OCI-LY3 (cell line): ENCODE measurements at regions not wholly inside any gene's neighbourhood (a gene's known extent, or its start where the extent isn't known, plus 50 kb on each side); places are given as distances from the start of the nearest gene placed in this dataset.

Experiments
- H2AFZ ChIP-seq: fragments of 200-600, 300-600 bp; shearing (Covaris generic); 2 replicates; pipeline ENCODE4 v1.6.0; 2014; ENCODE audit warnings: antibody characterized with exemption, low read depth, low read length
- H3K27ac ChIP-seq: fragments of 200-600, 300-600 bp; sonication (generic); 2 replicates; pipeline ENCODE4 v1.5.1; 2014; ENCODE audit warnings: mild to moderate bottlenecking, low read length, moderate library complexity, mixed read lengths
- H3K27me3 ChIP-seq: fragments of 200-600, 300-600 bp; sonication (generic); 2 replicates; pipeline ENCODE4 v1.6.1; 2014; ENCODE audit warnings: low read depth, low read length, mixed read lengths
- H3K36me3 ChIP-seq: fragments of 200-600, 300-600 bp; sonication (generic); replicated peaks from 2 replicates; pipeline ENCODE3; 2014; ENCODE audit warnings: low read depth, low read length, mixed read lengths
- H3K4me1 ChIP-seq: fragments of 300-600, 200-600 bp; sonication (generic); 2 replicates; pipeline ENCODE4 v1.6.1; 2014; ENCODE audit warnings: low read length, mixed read lengths
- H3K4me2 ChIP-seq: fragments of 200-600, 300-600 bp; sonication (generic); 2 replicates; pipeline ENCODE4 v1.6.1; 2014; ENCODE audit warnings: low read length, mixed read lengths
- H3K4me3 ChIP-seq: fragments of 300-600, 200-600 bp; sonication (generic); 2 replicates; pipeline ENCODE4 v1.5.1; 2014; ENCODE audit warnings: antibody characterized with exemption, mild to moderate bottlenecking, low read length, moderate library complexity
- H3K79me2 ChIP-seq: fragments of 300-600, 200-600 bp; shearing (Covaris generic); 2 replicates; pipeline ENCODE4 v1.6.1; 2014; ENCODE audit warnings: mild to moderate bottlenecking, low read length, mixed read lengths
- H3K9ac ChIP-seq: fragments of 300-600, 200-600 bp; shearing (Covaris generic); 2 replicates; pipeline ENCODE4 v1.6.0; 2014; ENCODE audit warnings: mild to moderate bottlenecking, low read length, moderate library complexity
- H3K9me3 ChIP-seq: fragments of 200-600, 300-600 bp; shearing (Covaris generic); 2 replicates; pipeline ENCODE4 v1.6.1; 2014; ENCODE audit warnings: low read length, mixed read lengths; ENCODE audit not compliant: insufficient read depth
- H4K20me1 ChIP-seq: fragments of 200-600, 300-600 bp; sonication (generic); 2 replicates; pipeline ENCODE4 v1.6.1; 2016; ENCODE audit warnings: low read length, mixed read lengths; ENCODE audit not compliant: insufficient read depth
- EZH2phosphoT487 ChIP-seq: fragments of 200-600 bp; shearing (Covaris generic); IDR thresholded peaks from 2 replicates; pipeline ENCODE4 v1.6.1; 2018; ENCODE audit warnings: antibody characterized with exemption, mixed run types, low read depth
- TF ChIP-seq, protein P1 (sequence below): fragments of 200-600, 300-600 bp; sonication (generic); IDR thresholded peaks from 2 replicates; pipeline ENCODE4 v1.5.1; 2014; ENCODE audit warnings: antibody characterized with exemption, low read length, low read depth

DNA sequence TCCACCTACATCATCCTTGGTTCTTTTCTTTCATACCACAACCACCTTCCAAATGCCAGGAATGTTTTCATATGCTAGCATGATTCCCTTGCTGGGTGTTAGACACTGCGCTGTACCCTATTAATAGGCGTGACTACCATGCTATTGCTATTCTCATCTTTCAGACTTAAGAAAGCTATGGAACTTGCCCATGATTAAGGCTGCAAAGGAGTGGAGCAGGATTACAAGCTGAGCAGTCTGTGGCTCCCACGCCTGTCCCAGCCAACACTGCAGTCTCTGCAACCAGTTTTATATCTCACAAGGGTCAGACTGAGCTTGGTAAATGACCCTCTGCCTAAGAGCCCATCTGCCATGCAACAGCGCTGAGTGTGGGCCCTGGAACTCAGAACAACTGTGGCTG is 285.7 kb upstream of the POU3F3 start:
- Histone ChIP-seq H3K9ac (no peak overlapping the region), H3K4me2 (no peak overlapping the region), H4K20me1 (no peaks in the 10 kb centered on the region), H3K27ac (no peak overlapping the region), H3K79me2 (no peaks in the 10 kb centered on the region), H3K27me3 (no peaks in the 10 kb centered on the region), H3K4me3 (no peak overlapping the region), H3K36me3 (no peaks in the 10 kb centered on the region), H3K4me1 (peaks cover 9% of the 10 kb centered on the region), H2AFZ (no peak overlapping the region), H3K9me3 (no peaks in the 10 kb centered on the region)
- TF ChIP-seq, protein P1, sequence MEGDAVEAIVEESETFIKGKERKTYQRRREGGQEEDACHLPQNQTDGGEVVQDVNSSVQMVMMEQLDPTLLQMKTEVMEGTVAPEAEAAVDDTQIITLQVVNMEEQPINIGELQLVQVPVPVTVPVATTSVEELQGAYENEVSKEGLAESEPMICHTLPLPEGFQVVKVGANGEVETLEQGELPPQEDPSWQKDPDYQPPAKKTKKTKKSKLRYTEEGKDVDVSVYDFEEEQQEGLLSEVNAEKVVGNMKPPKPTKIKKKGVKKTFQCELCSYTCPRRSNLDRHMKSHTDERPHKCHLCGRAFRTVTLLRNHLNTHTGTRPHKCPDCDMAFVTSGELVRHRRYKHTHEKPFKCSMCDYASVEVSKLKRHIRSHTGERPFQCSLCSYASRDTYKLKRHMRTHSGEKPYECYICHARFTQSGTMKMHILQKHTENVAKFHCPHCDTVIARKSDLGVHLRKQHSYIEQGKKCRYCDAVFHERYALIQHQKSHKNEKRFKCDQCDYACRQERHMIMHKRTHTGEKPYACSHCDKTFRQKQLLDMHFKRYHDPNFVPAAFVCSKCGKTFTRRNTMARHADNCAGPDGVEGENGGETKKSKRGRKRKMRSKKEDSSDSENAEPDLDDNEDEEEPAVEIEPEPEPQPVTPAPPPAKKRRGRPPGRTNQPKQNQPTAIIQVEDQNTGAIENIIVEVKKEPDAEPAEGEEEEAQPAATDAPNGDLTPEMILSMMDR: no peak
- TF ChIP-seq EZH2phosphoT487: no peak

DNA sequence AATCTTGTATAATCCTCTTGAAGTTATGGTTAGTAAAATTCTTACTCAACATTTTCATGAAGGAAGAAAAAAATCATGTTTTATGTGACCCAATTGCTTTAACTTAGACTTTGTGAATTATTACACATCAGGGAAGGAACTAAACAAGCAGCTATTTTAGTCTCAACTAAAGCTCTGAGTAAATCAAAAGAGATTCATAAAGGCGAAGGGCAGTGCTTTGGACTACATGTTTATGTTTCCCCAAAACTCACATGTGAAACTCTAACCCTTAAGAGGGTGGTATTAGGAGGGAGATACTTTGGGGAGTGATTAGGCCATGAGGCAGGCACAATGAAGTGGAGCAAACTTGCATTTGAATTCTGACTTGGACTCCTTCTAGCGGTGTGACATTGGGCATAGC is 283.7 kb upstream of the POU3F3 start:
- TF ChIP-seq, protein P1: no peak
- no peak for TF ChIP-seq EZH2phosphoT487
- no peaks in the 10 kb centered on the region for H3K79me2 ChIP-seq
- no peaks in the 10 kb centered on the region for H3K9me3 ChIP-seq
- H3K9ac ChIP-seq: no peak overlapping the region
- H3K36me3 ChIP-seq: no peaks in the 10 kb centered on the region
- H4K20me1 ChIP-seq: no peaks in the 10 kb centered on the region
- no peak overlapping the region for H3K4me2 ChIP-seq
- no peaks in the 10 kb centered on the region for H3K27me3 ChIP-seq
- H3K27ac ChIP-seq: no peak overlapping the region
- no peak overlapping the region for H3K4me3 ChIP-seq
- H2AFZ ChIP-seq: no peak overlapping the region
- H3K4me1 ChIP-seq: peaks cover 19% of the 10 kb centered on the region

DNA sequence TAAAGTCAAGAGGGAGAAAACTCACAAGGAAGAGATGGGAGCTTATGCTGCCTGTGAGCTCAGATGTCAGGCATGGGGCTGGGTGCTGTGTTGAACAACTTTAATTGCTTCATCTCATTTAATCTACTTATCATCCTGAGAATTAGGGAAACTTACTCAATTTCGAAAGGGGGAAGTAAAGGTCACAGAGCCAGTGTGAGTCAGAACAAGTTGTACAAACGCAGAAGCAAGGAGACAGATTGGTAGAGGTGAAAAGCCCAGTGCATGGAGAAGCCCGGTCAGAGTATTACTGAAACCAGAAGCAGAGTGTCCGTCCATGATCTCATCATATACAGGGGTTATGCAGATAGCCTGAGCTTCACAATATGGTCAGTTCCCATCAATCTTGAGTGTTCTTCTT is 281.1 kb upstream of the POU3F3 start:
- H3K4me3 ChIP-seq: no peak overlapping the region
- H3K9ac ChIP-seq: no peak overlapping the region
- no peaks in the 10 kb centered on the region for H4K20me1 ChIP-seq
- no peaks in the 10 kb centered on the region for H3K36me3 ChIP-seq
- H3K4me1 ChIP-seq: peaks cover 36% of the 10 kb centered on the region
- H3K4me2 ChIP-seq: peak overlapping the region; percentile 17
- no peak overlapping the region for H3K27ac ChIP-seq
- no peaks in the 10 kb centered on the region for H3K27me3 ChIP-seq
- no peaks in the 10 kb centered on the region for H3K79me2 ChIP-seq
- H3K9me3 ChIP-seq: no peaks in the 10 kb centered on the region
- no peak overlapping the region for H2AFZ ChIP-seq
- TF ChIP-seq, protein P1: no peak
- TF ChIP-seq EZH2phosphoT487: no peak

DNA sequence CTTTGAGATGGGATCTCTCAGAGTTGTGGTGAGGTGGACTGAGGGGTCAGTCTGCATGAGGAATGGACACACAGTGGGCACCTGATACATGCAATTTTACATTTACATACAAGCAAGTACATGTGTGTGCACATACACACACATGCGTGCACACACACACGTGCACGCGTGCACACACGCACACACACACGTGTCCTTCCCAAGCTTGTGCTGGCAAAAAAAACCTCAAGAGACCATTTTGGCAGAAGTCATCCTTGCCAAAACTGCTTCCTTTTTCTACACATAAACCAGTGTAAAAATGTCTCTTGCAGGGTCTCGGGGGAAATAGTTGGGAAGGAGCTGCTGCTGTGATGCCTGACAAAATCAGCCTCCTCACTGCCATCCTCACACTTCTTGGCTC is 279.5 kb upstream of the POU3F3 start:
- H3K36me3 ChIP-seq: no peaks in the 10 kb centered on the region
- H3K9me3 ChIP-seq: 0 out of 2 replicates have a peak, but pooled peaks cover 4% of the 10 kb centered on the region
- no peak overlapping the region for H3K27ac ChIP-seq
- H4K20me1 ChIP-seq: no peaks in the 10 kb centered on the region
- H3K9ac ChIP-seq: no peak overlapping the region
- no peaks in the 10 kb centered on the region for H3K27me3 ChIP-seq
- H3K4me2 ChIP-seq: no peak overlapping the region
- TF ChIP-seq EZH2phosphoT487: no peak
- TF ChIP-seq, protein P1: no peak
- H2AFZ ChIP-seq: no peak overlapping the region
- H3K4me3 ChIP-seq: no peak overlapping the region
- no peaks in the 10 kb centered on the region for H3K79me2 ChIP-seq
- peaks cover 44% of the 10 kb centered on the region for H3K4me1 ChIP-seq
